ENCODE measurements at regions not wholly inside any gene's neighbourhood (a gene's known extent, or its start where the extent isn't known, plus 50 kb on each side); places are given as distances from the start of the nearest gene placed in this dataset.

- TF ChIP-seq CTCF (IDR thresholded peaks at IDR 0.05) (no peak), POLR2A (IDR thresholded peaks at IDR 0.05; ENCODE audit: low read depth) (no peak), POLR2AphosphoS5 (IDR thresholded peaks at IDR 0.05) (no peak), EP300 (IDR thresholded peaks at IDR 0.05) (no peak)
These were observed 127.7 kb upstream of the CXCL14 start for GRCh38 chr5:135706474-135706873.
